ENCODE measurements at regions not wholly inside any gene's neighbourhood (a gene's known extent, or its start where the extent isn't known, plus 50 kb on each side); places are given as distances from the start of the nearest gene placed in this dataset.

DNA sequence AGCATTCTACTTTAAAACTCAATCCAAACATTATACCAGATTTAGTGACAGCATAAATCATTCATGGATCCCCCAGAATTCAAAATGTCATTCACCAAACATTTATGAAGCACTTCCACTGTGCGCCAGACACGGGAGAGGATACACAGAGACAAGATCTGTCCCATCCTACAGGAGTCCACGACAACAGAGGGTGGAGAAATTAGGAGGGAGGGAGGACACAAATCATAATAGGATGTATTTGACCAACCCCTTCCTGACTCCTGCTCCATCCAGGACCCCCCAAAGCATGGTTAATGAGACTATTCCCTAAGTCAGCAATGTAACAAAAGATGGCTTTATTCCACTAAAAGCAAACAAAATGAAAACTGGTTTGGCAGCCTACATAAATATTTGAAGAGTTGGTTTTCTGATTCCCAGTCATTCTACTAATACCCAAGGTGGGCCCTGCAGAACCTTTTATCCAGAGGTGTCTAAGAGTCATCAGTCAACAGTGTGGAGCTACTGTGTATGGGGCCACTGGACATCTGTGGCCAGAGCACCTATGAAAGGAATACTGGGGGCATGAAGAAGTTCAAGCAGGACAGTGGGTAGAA lies 62.8 kb upstream of the DOCK9 start:
- Histone ChIP-seq H3K36me3 (replicated peaks; ENCODE audit: insufficient read depth, low read depth) (no peaks in the 10 kb centered on the region), H3K4me3 (no peak overlapping the region), H4K20me1 (ENCODE audit: insufficient read depth, poor library complexity, severe bottlenecking) (no peaks in the 10 kb centered on the region), H3K27me3 (no peaks in the 10 kb centered on the region), H2AFZ (no peak overlapping the region), H3K9me2 (replicated peaks; ENCODE audit: insufficient read depth) (no peaks in the 10 kb centered on the region), H3K27ac (no peak overlapping the region), H3K9me3 (ENCODE audit: low read depth) (no peaks in the 10 kb centered on the region), H3K4me2 (no peak overlapping the region), H3K4me1 (ENCODE audit: insufficient read depth) (peaks cover 4% of the 10 kb centered on the region), H3K79me2 (peaks cover 7% of the 10 kb centered on the region)
- no peak for TF ChIP-seq EZH2 (IDR thresholded peaks at IDR 0.05; ENCODE audit: borderline replicate concordance)
- DNase-seq (ENCODE audit: low spot score), result no peak
- WGBS (ENCODE audit: low lambda C conversion rate, missing lambda C conversion rate), result 57% methylated on average over 3 of the region's 3 CpGs

DNA sequence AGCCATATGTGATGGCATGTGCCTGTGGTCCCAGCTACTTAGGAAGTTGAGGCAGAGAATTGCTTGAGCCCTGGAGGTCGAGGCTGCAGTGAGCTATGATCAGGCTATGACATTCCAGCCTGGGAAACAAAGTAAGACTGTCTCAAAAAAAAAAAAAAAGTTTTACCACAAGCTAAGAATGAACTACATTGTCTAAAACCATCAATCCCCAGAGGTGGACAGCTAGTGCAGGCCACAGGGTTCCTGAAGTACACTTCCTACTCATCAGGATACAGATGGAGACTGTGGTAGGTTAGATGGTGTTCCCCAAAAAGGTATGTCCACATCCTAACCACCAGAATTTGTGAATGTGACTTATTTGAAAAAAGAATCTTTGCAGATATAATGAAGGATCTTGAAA lies 63.5 kb upstream of the DOCK9 start:
- Histone ChIP-seq H4K20me1 (ENCODE audit: insufficient read depth, poor library complexity, severe bottlenecking) (no peaks in the 10 kb centered on the region), H3K9me3 (ENCODE audit: low read depth) (no peaks in the 10 kb centered on the region), H2AFZ (no peak overlapping the region), H3K9me2 (replicated peaks; ENCODE audit: insufficient read depth) (no peaks in the 10 kb centered on the region), H3K4me3 (no peak overlapping the region), H3K4me2 (no peak overlapping the region), H3K36me3 (replicated peaks; ENCODE audit: insufficient read depth, low read depth) (no peaks in the 10 kb centered on the region), H3K27me3 (no peaks in the 10 kb centered on the region), H3K79me2 (peaks cover 7% of the 10 kb centered on the region), H3K4me1 (ENCODE audit: insufficient read depth) (peaks cover 8% of the 10 kb centered on the region), H3K27ac (no peak overlapping the region)
- DNase-seq (ENCODE audit: low spot score), result no peak
- TF ChIP-seq EZH2phosphoT487 (IDR thresholded peaks at IDR 0.05; ENCODE audit: low read depth, severe bottlenecking, unreplicated experiment), result no peak
- TF ChIP-seq, protein P1, sequence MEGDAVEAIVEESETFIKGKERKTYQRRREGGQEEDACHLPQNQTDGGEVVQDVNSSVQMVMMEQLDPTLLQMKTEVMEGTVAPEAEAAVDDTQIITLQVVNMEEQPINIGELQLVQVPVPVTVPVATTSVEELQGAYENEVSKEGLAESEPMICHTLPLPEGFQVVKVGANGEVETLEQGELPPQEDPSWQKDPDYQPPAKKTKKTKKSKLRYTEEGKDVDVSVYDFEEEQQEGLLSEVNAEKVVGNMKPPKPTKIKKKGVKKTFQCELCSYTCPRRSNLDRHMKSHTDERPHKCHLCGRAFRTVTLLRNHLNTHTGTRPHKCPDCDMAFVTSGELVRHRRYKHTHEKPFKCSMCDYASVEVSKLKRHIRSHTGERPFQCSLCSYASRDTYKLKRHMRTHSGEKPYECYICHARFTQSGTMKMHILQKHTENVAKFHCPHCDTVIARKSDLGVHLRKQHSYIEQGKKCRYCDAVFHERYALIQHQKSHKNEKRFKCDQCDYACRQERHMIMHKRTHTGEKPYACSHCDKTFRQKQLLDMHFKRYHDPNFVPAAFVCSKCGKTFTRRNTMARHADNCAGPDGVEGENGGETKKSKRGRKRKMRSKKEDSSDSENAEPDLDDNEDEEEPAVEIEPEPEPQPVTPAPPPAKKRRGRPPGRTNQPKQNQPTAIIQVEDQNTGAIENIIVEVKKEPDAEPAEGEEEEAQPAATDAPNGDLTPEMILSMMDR (IDR thresholded peaks at IDR 0.05; ENCODE audit: poor library complexity), result no peak
- no peak for TF ChIP-seq EZH2 (IDR thresholded peaks at IDR 0.05; ENCODE audit: borderline replicate concordance)
- WGBS (ENCODE audit: low lambda C conversion rate, missing lambda C conversion rate), result 92% methylated on average over 1 of the region's 1 CpG

DNA sequence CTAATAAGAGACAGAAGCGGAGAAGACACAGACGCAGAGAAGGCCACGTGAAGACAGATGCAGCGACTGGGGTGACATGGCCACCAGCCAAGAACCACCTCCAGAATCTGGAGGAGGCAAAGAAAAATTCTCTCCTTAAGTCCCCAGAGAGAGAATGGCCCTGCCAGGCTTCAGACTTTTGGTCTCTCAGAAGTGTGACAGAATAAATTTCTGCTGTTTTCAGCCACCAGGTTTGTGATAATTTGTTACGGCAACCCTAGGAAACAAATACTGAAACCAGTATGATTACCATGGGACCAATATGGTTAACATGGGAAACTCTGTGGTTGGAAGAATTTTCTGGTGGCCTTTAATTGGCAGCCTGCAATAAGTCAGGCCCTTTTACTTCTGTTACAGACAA lies 63.9 kb upstream of the DOCK9 start:
- H3K36me3 ChIP-seq (replicated peaks; ENCODE audit: insufficient read depth, low read depth), result no peaks in the 10 kb centered on the region
- TF ChIP-seq EZH2phosphoT487 (IDR thresholded peaks at IDR 0.05; ENCODE audit: low read depth, severe bottlenecking, unreplicated experiment) (no peak), EZH2 (IDR thresholded peaks at IDR 0.05; ENCODE audit: borderline replicate concordance) (no peak)
- TF ChIP-seq, protein P1 (IDR thresholded peaks at IDR 0.05; ENCODE audit: poor library complexity), result no peak
- no peak for DNase-seq (ENCODE audit: low spot score)
- 89% methylated on average over 5 of the region's 5 CpGs for WGBS (ENCODE audit: low lambda C conversion rate, missing lambda C conversion rate)
- H3K9me3 ChIP-seq (ENCODE audit: low read depth), result no peaks in the 10 kb centered on the region
- peaks cover 13% of the 10 kb centered on the region for H3K4me1 ChIP-seq (ENCODE audit: insufficient read depth)
- peaks cover 7% of the 10 kb centered on the region for H3K79me2 ChIP-seq
- no peak overlapping the region for H3K4me2 ChIP-seq
- H3K4me3 ChIP-seq, result no peak overlapping the region
- no peak overlapping the region for H3K27ac ChIP-seq
- no peaks in the 10 kb centered on the region for H3K27me3 ChIP-seq
- no peaks in the 10 kb centered on the region for H4K20me1 ChIP-seq (ENCODE audit: insufficient read depth, poor library complexity, severe bottlenecking)
- H2AFZ ChIP-seq, result no peak overlapping the region
- no peaks in the 10 kb centered on the region for H3K9me2 ChIP-seq (replicated peaks; ENCODE audit: insufficient read depth)

DNA sequence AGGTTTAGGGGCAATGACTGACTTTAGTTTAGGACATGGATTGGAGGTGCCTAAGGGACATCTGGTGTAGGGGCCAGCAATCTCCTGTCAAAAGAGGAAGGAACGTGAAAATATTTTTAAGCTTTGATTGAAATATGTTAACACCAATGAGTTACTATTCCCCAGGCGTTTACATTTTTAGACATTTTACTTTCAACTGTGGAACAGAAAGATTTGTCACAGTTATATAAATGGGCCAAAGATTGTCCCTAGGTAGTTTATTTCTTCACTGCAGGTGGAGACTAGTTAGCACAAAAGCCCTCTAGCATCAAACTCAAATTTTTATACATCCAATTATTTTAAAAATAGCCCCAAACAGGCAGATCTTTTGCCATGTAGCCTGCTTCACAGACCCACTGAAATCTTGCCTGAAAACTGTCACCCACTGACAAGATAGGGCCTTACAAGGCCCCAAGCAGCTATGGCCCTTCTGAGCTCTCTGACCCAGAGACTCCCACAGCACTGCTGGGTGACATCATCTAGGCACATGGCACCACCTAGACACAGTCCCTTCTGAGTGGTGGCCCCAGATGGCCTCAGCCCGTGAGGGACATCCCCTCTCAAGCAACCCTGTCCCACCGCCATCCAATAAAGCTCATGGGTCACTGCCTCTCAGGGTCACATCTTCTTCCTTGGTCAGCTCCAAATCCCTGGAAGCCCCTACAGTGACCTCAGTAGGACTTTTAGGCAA lies 64.8 kb upstream of the DOCK9 start:
- Histone ChIP-seq H3K27ac (no peak overlapping the region), H2AFZ (no peak overlapping the region), H3K4me1 (ENCODE audit: insufficient read depth) (peaks cover 18% of the 10 kb centered on the region), H3K9me3 (ENCODE audit: low read depth) (no peaks in the 10 kb centered on the region), H4K20me1 (ENCODE audit: insufficient read depth, poor library complexity, severe bottlenecking) (no peaks in the 10 kb centered on the region), H3K9me2 (replicated peaks; ENCODE audit: insufficient read depth) (no peaks in the 10 kb centered on the region), H3K4me3 (no peak overlapping the region), H3K79me2 (peaks cover 7% of the 10 kb centered on the region), H3K27me3 (no peaks in the 10 kb centered on the region), H3K36me3 (replicated peaks; ENCODE audit: insufficient read depth, low read depth) (no peaks in the 10 kb centered on the region), H3K4me2 (no peak overlapping the region)
- DNase-seq (ENCODE audit: low spot score), result no peak
- WGBS (ENCODE audit: low lambda C conversion rate, missing lambda C conversion rate), result 94% methylated on average over 4 of the region's 4 CpGs
- TF ChIP-seq, protein P1 (IDR thresholded peaks at IDR 0.05; ENCODE audit: poor library complexity), result no peak
- TF ChIP-seq EZH2phosphoT487 (IDR thresholded peaks at IDR 0.05; ENCODE audit: low read depth, severe bottlenecking, unreplicated experiment), result no peak

Data from hepatocyte (in vitro differentiated cells).